ENCODE measurements at regions not wholly inside any gene's neighbourhood (a gene's known extent, or its start where the extent isn't known, plus 50 kb on each side); places are given as distances from the start of the nearest gene placed in this dataset.

GRCh38 chr9:108575276-108575675, 280.5 kb downstream of the ACTL7B start:
- Histone ChIP-seq H3K27me3 (ENCODE audit: control insufficient read depth in 3 of 3, insufficient read depth in 3 of 3, low read length in 3 of 3) (no peaks in the 10 kb centered on the region), H3K27ac (ENCODE audit: low read depth, low read length) (no peak overlapping the region), H3K4me1 (ENCODE audit: control insufficient read depth in 3 of 3, insufficient read depth in 3 of 3, low read length in 3 of 3) (no peaks in the 10 kb centered on the region), H3K36me3 (ENCODE audit: control insufficient read depth in 3 of 3, insufficient read depth in 3 of 3, low read length in 3 of 3) (no peaks in the 10 kb centered on the region), H3K9ac (ENCODE audit: low read depth in 1 of 3, low read length in 3 of 3) (no peak overlapping the region), H3K4me3 (ENCODE audit: low read length in 3 of 3) (no peak overlapping the region), H3K9me3 (ENCODE audit: control insufficient read depth in 3 of 3, low read length in 3 of 3) (no peaks in the 10 kb centered on the region)

GRCh38 chr9:108569624-108570023, 286.2 kb downstream of the ACTL7B start:
- peaks cover 0 to 5% (median 4%) of the 10 kb centered on the region in 3 donors for H3K4me1 ChIP-seq (ENCODE audit: control insufficient read depth in 3 of 3, insufficient read depth in 3 of 3, low read length in 3 of 3)
- H3K9me3 ChIP-seq (ENCODE audit: control insufficient read depth in 3 of 3, low read length in 3 of 3): no peaks in the 10 kb centered on the region
- no peak overlapping the region for H3K9ac ChIP-seq (ENCODE audit: low read depth in 1 of 3, low read length in 3 of 3)
- no peak overlapping the region for H3K27ac ChIP-seq (ENCODE audit: low read depth, low read length)
- no peaks in the 10 kb centered on the region for H3K36me3 ChIP-seq (ENCODE audit: control insufficient read depth in 3 of 3, insufficient read depth in 3 of 3, low read length in 3 of 3)
- H3K4me3 ChIP-seq (ENCODE audit: low read length in 3 of 3): no peak overlapping the region
- H3K27me3 ChIP-seq (ENCODE audit: control insufficient read depth in 3 of 3, insufficient read depth in 3 of 3, low read length in 3 of 3): no peaks in the 10 kb centered on the region

DNA sequence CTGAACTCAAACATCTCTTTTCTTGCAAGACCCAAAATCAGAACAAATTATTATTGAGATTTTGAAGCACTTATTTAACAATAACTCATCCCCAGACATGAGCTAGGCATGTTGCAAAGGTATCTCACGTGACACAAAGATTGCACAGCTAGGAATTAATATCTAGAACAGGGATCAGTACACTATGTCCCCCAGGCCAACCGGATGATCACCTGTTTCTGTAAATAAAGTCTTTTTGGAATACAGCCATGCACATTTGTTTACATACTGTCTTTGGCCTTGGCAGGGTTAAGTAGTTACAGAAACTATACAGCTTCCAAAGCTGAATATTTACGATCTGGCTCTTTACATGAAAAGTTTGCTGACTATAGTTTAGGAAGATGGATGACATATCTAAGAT, 287.7 kb downstream of the ACTL7B start:
- H3K9me3 ChIP-seq (ENCODE audit: control insufficient read depth in 3 of 3, low read length in 3 of 3): no peaks in the 10 kb centered on the region
- H3K9ac ChIP-seq (ENCODE audit: low read depth in 1 of 3, low read length in 3 of 3): no peak overlapping the region
- H3K4me1 ChIP-seq (ENCODE audit: control insufficient read depth in 3 of 3, insufficient read depth in 3 of 3, low read length in 3 of 3): peaks cover 0 to 5% (median 4%) of the 10 kb centered on the region in 3 donors
- H3K4me3 ChIP-seq (ENCODE audit: low read length in 3 of 3): no peak overlapping the region
- H3K27me3 ChIP-seq (ENCODE audit: control insufficient read depth in 3 of 3, insufficient read depth in 3 of 3, low read length in 3 of 3): no peaks in the 10 kb centered on the region
- H3K27ac ChIP-seq (ENCODE audit: low read depth, low read length): no peak overlapping the region
- H3K36me3 ChIP-seq (ENCODE audit: control insufficient read depth in 3 of 3, insufficient read depth in 3 of 3, low read length in 3 of 3): no peaks in the 10 kb centered on the region

DNA sequence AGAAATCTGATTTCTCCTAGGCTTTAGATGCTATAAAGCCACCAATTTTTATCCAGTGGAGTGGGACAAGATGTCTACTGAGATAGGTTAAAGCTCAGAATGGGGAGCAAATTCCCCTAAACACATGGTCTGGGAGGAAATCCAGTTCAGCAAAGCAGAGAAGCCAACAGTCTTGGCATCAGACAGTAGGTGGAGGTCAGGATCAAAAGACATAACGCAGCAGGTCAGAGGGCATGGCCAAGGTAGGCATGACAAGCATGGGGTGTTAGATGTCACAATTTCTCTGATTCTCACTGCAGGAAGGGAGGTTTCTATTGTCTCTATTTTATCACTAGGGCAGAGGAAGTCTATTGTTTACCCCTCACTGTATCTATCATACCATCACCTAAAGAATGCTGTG, 288.2 kb downstream of the ACTL7B start:
- no peaks in the 10 kb centered on the region for H3K27me3 ChIP-seq (ENCODE audit: control insufficient read depth in 3 of 3, insufficient read depth in 3 of 3, low read length in 3 of 3)
- no peaks in the 10 kb centered on the region for H3K36me3 ChIP-seq (ENCODE audit: control insufficient read depth in 3 of 3, insufficient read depth in 3 of 3, low read length in 3 of 3)
- H3K9ac ChIP-seq (ENCODE audit: low read depth in 1 of 3, low read length in 3 of 3): no peak overlapping the region
- no peak overlapping the region for H3K4me3 ChIP-seq (ENCODE audit: low read length in 3 of 3)
- H3K9me3 ChIP-seq (ENCODE audit: control insufficient read depth in 3 of 3, low read length in 3 of 3): no peaks in the 10 kb centered on the region
- H3K27ac ChIP-seq (ENCODE audit: low read depth, low read length): no peak overlapping the region
- H3K4me1 ChIP-seq (ENCODE audit: control insufficient read depth in 3 of 3, insufficient read depth in 3 of 3, low read length in 3 of 3): peaks cover 0 to 5% (median 4%) of the 10 kb centered on the region in 3 donors

- Histone ChIP-seq H3K9ac (ENCODE audit: low read depth in 1 of 3, low read length in 3 of 3) (no peak overlapping the region), H3K36me3 (ENCODE audit: control insufficient read depth in 3 of 3, insufficient read depth in 3 of 3, low read length in 3 of 3) (no peaks in the 10 kb centered on the region), H3K4me3 (ENCODE audit: low read length in 3 of 3) (no peak overlapping the region), H3K27ac (ENCODE audit: low read depth, low read length) (no peak overlapping the region), H3K9me3 (ENCODE audit: control insufficient read depth in 3 of 3, low read length in 3 of 3) (no peaks in the 10 kb centered on the region), H3K27me3 (ENCODE audit: control insufficient read depth in 3 of 3, insufficient read depth in 3 of 3, low read length in 3 of 3) (no peaks in the 10 kb centered on the region), H3K4me1 (ENCODE audit: control insufficient read depth in 3 of 3, insufficient read depth in 3 of 3, low read length in 3 of 3) (peaks cover 0 to 5% (median 4%) of the 10 kb centered on the region in 3 donors)
Observed at GRCh38 chr9:108565651-108566378, 290.0 kb downstream of the ACTL7B start.

- Histone ChIP-seq H3K4me1 (ENCODE audit: control insufficient read depth in 3 of 3, insufficient read depth in 3 of 3, low read length in 3 of 3) (peaks cover 0 to 4% (median 2%) of the 10 kb centered on the region in 3 donors), H3K27ac (ENCODE audit: low read depth, low read length) (no peak overlapping the region), H3K9me3 (ENCODE audit: control insufficient read depth in 3 of 3, low read length in 3 of 3) (no peaks in the 10 kb centered on the region), H3K9ac (ENCODE audit: low read depth in 1 of 3, low read length in 3 of 3) (no peak overlapping the region), H3K36me3 (ENCODE audit: control insufficient read depth in 3 of 3, insufficient read depth in 3 of 3, low read length in 3 of 3) (no peaks in the 10 kb centered on the region), H3K4me3 (ENCODE audit: low read length in 3 of 3) (no peak overlapping the region), H3K27me3 (ENCODE audit: control insufficient read depth in 3 of 3, insufficient read depth in 3 of 3, low read length in 3 of 3) (no peaks in the 10 kb centered on the region)
Observed at GRCh38 chr9:108562176-108562575, 293.6 kb downstream of the ACTL7B start.

DNA sequence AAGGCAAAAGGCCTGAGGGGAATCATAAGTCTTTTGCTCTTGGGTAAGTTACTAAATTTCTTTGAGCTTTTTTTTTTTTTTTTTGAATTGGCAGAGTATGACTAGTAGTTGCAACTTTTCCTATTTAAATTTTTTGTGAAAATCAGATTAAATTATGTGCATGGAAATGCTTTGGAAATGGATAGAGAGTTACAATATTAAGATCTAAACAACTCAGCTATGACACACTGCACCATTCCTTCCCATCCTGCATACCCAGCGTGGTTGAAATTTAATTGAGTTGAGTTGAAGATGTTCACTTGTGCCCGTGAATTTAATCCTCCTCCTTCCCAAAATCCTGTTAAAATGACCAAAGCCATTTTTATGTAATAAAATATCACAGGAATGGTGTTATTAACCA, 296.4 kb downstream of the ACTL7B start:
- H3K27ac ChIP-seq (ENCODE audit: low read depth, low read length): no peak overlapping the region
- H3K4me3 ChIP-seq (ENCODE audit: low read length in 3 of 3): no peak overlapping the region

GRCh38 chr9:108554831-108555230, 301.0 kb downstream of the ACTL7B start:
- H3K4me3 ChIP-seq (ENCODE audit: low read length in 3 of 3): no peak overlapping the region
- no peaks in the 10 kb centered on the region for H3K36me3 ChIP-seq (ENCODE audit: control insufficient read depth in 3 of 3, insufficient read depth in 3 of 3, low read length in 3 of 3)
- no peak overlapping the region for H3K27ac ChIP-seq (ENCODE audit: low read depth, low read length)
- H3K4me1 ChIP-seq (ENCODE audit: control insufficient read depth in 3 of 3, insufficient read depth in 3 of 3, low read length in 3 of 3): peaks cover 7 to 30% (median 8%) of the 10 kb centered on the region in 3 donors
- no peak overlapping the region for H3K9ac ChIP-seq (ENCODE audit: low read depth in 1 of 3, low read length in 3 of 3)
- no peaks in the 10 kb centered on the region for H3K9me3 ChIP-seq (ENCODE audit: control insufficient read depth in 3 of 3, low read length in 3 of 3)
- H3K27me3 ChIP-seq (ENCODE audit: control insufficient read depth in 3 of 3, insufficient read depth in 3 of 3, low read length in 3 of 3): no peaks in the 10 kb centered on the region

More for the DNA sequence above, 296.4 kb downstream of the ACTL7B start:
- Histone ChIP-seq H3K9me3 (ENCODE audit: control insufficient read depth in 3 of 3, low read length in 3 of 3) (no peaks in the 10 kb centered on the region), H3K36me3 (ENCODE audit: control insufficient read depth in 3 of 3, insufficient read depth in 3 of 3, low read length in 3 of 3) (no peaks in the 10 kb centered on the region), H3K9ac (ENCODE audit: low read depth in 1 of 3, low read length in 3 of 3) (no peak overlapping the region), H3K4me1 (ENCODE audit: control insufficient read depth in 3 of 3, insufficient read depth in 3 of 3, low read length in 3 of 3) (no peaks in the 10 kb centered on the region), H3K27me3 (ENCODE audit: control insufficient read depth in 3 of 3, insufficient read depth in 3 of 3, low read length in 3 of 3) (no peaks in the 10 kb centered on the region)

- Histone ChIP-seq H3K4me1 (ENCODE audit: control insufficient read depth in 3 of 3, insufficient read depth in 3 of 3, low read length in 3 of 3) (peaks cover 7 to 30% (median 8%) of the 10 kb centered on the region in 3 donors), H3K27ac (ENCODE audit: low read depth, low read length) (no peak overlapping the region), H3K36me3 (ENCODE audit: control insufficient read depth in 3 of 3, insufficient read depth in 3 of 3, low read length in 3 of 3) (no peaks in the 10 kb centered on the region), H3K9me3 (ENCODE audit: control insufficient read depth in 3 of 3, low read length in 3 of 3) (no peaks in the 10 kb centered on the region), H3K9ac (ENCODE audit: low read depth in 1 of 3, low read length in 3 of 3) (no peak overlapping the region), H3K27me3 (ENCODE audit: control insufficient read depth in 3 of 3, insufficient read depth in 3 of 3, low read length in 3 of 3) (no peaks in the 10 kb centered on the region), H3K4me3 (ENCODE audit: low read length in 3 of 3) (no peak overlapping the region)
Observed at GRCh38 chr9:108553111-108553635, 302.6 kb downstream of the ACTL7B start.

GRCh38 chr9:108552459-108553040, 303.2 kb downstream of the ACTL7B start:
- no peaks in the 10 kb centered on the region for H3K27me3 ChIP-seq (ENCODE audit: control insufficient read depth in 3 of 3, insufficient read depth in 3 of 3, low read length in 3 of 3)
- no peaks in the 10 kb centered on the region for H3K36me3 ChIP-seq (ENCODE audit: control insufficient read depth in 3 of 3, insufficient read depth in 3 of 3, low read length in 3 of 3)
- peaks cover 7 to 30% (median 8%) of the 10 kb centered on the region in 3 donors for H3K4me1 ChIP-seq (ENCODE audit: control insufficient read depth in 3 of 3, insufficient read depth in 3 of 3, low read length in 3 of 3)
- no peak overlapping the region for H3K9ac ChIP-seq (ENCODE audit: low read depth in 1 of 3, low read length in 3 of 3)
- H3K9me3 ChIP-seq (ENCODE audit: control insufficient read depth in 3 of 3, low read length in 3 of 3): no peaks in the 10 kb centered on the region
- no peak overlapping the region for H3K4me3 ChIP-seq (ENCODE audit: low read length in 3 of 3)
- no peak overlapping the region for H3K27ac ChIP-seq (ENCODE audit: low read depth, low read length)
